ENCODE measurements at regions not wholly inside any gene's neighbourhood (a gene's known extent, or its start where the extent isn't known, plus 50 kb on each side); places are given as distances from the start of the nearest gene placed in this dataset.
A peak's percentile ranks its signal among the peaks of the same experiment; 100 is the strongest.

DNA sequence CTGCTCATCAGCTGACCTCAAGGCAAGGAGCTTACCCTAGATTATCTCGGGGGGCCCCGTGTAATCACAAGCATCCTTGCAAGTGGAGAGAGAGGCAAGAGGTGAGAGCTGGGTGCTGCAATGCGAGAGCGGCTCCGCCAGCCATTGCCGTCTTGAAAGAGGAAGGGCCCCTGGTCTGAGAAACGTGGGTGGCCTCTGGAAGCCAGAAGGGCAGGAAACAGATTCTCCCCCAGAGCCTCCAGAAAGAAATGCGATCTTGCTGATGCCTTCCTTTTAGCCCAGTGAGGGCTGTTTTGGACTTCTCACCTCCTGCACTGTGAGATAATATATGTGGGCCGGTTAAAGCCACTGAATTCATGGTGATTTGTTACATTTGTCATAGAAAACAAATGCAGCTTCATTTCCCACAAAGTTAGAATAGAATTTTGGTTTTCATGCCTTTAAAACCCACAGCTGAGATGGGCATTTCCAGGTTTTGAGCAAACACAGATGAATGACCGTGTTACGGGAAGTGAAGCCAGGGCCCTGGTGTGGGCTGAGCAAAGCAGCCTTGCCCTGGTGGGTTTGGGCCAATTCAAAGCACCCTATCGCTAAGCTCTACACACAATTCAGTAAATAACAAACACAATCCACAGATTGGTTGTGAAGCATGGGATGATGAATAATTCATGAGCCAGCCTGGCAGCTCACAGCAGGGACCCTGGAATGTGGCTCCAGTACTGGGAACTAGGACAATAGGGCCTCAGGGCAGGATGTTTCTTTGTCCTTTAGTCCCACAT, 319.9 kb upstream of the HS6ST1 start:
- DNase-seq: peak; percentile 12

DNA sequence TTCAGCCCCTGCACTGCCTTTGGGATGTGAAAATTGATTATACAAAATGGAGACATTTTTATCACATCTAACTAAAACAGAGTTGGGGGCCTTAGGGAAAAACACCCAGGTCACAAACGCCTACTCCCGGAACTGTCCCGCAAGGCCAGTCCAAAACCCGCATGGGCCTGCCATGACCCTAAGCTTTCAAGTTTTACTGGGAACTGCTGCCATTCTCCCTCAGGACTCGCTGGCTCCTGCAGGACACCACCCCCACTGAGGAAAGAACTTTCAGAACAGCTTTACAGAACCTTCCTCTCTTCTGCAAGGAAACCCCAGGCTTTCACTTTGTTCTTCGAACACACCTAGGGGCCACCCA, 320.4 kb upstream of the HS6ST1 start:
- TF ChIP-seq, protein P1, sequence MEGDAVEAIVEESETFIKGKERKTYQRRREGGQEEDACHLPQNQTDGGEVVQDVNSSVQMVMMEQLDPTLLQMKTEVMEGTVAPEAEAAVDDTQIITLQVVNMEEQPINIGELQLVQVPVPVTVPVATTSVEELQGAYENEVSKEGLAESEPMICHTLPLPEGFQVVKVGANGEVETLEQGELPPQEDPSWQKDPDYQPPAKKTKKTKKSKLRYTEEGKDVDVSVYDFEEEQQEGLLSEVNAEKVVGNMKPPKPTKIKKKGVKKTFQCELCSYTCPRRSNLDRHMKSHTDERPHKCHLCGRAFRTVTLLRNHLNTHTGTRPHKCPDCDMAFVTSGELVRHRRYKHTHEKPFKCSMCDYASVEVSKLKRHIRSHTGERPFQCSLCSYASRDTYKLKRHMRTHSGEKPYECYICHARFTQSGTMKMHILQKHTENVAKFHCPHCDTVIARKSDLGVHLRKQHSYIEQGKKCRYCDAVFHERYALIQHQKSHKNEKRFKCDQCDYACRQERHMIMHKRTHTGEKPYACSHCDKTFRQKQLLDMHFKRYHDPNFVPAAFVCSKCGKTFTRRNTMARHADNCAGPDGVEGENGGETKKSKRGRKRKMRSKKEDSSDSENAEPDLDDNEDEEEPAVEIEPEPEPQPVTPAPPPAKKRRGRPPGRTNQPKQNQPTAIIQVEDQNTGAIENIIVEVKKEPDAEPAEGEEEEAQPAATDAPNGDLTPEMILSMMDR (IDR thresholded peaks at IDR 0.05): no peak
- TF ChIP-seq POLR2A (IDR thresholded peaks at IDR 0.05): no peak
- H3K27me3 ChIP-seq: no peaks in the 10 kb centered on the region
- peak; percentile 7 for DNase-seq
- no peaks in the 10 kb centered on the region for H3K9me3 ChIP-seq
- 91 to 95% methylated on average over 6 of the region's 6 CpGs for WGBS, 2 donors
- intact Hi-C loops (cut with DNase I; ENCODE audit: low total_unique reads): no loop called here
- H3K4me1 ChIP-seq: no peaks in the 10 kb centered on the region
- no peaks in the 10 kb centered on the region for H3K36me3 ChIP-seq (ENCODE audit: low read depth, missing control alignments)
- no peak overlapping the region for H3K4me3 ChIP-seq
- H3K27ac ChIP-seq: no peak overlapping the region

More for the DNA sequence above, 319.9 kb upstream of the HS6ST1 start:
- H3K36me3 ChIP-seq (ENCODE audit: low read depth, missing control alignments): no peaks in the 10 kb centered on the region
- H3K9me3 ChIP-seq: no peaks in the 10 kb centered on the region
- no peak for TF ChIP-seq POLR2A (IDR thresholded peaks at IDR 0.05)
- TF ChIP-seq, protein P1 (IDR thresholded peaks at IDR 0.05): no peak
- H3K27ac ChIP-seq: no peak overlapping the region
- 70 to 81% methylated on average over 12 of the region's 12 CpGs for WGBS, 2 donors
- H3K4me1 ChIP-seq: no peaks in the 10 kb centered on the region
- H3K27me3 ChIP-seq: no peaks in the 10 kb centered on the region
- no peak overlapping the region for H3K4me3 ChIP-seq
- intact Hi-C loops (cut with DNase I; ENCODE audit: low total_unique reads): no loop called here

DNA sequence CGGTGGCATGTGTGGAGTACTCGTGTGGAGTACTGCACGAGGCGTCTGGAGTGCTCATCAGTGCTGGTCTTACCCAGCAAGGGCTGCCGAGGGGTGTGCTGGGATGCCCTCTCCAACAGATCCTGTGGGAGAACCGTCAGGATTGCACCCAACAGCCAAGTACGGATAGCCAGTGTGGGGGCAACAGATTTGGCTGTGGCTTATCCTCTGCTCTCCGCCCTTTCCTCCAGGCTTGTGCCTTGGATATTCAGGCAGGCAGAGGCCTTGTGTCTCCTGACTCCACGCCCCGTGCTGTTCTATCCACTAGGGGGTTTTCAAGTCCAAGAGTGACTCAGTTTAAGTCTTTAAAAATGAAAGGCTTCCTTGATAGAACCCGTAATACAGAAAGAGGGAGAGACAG, 321.0 kb upstream of the HS6ST1 start:
- H3K4me1 ChIP-seq: no peaks in the 10 kb centered on the region
- no peak overlapping the region for H3K27ac ChIP-seq
- H3K9me3 ChIP-seq: no peaks in the 10 kb centered on the region
- H3K27me3 ChIP-seq: no peaks in the 10 kb centered on the region
- no peak for TF ChIP-seq POLR2A (IDR thresholded peaks at IDR 0.05)
- TF ChIP-seq, protein P1 (IDR thresholded peaks at IDR 0.05): no peak
- 91 to 96% methylated on average over 11 of the region's 11 CpGs for WGBS, 2 donors
- no peak overlapping the region for H3K4me3 ChIP-seq
- no peaks in the 10 kb centered on the region for H3K36me3 ChIP-seq (ENCODE audit: low read depth, missing control alignments)
- intact Hi-C loops (cut with DNase I; ENCODE audit: low total_unique reads): no loop called here
- DNase-seq: peak; percentile 8

DNA sequence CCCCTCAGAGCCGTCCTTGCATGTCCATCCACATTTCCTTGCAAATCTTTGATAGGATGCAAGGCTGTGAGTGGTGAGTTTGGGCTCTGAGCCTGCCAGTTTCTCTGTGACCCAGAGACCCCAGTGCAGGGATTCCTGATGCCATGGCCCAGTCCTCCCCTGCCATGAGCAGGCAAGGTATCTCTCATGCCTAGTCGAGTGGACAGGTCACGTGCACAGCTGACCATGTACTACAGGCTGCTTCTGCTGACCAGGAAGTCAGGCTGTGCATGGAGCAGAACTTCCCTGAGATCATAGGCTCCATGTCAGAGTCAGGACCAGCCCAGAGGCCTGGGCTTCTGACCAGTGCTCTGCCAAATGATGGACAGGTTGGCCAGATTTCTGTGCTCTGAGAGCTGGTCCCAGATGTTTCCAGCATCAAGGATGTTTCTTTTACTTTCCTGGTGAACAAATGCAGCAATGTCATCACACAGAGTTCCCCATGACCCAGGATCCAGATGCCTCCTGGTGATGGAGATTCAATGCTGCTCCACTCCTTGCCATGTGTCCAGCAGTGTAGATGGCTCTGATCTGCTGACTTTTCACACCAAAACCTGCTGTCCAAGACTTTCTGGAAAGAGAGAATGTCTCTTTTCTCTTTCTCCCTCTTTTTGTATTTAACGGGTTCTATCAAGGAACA, 321.6 kb upstream of the HS6ST1 start:
- TF ChIP-seq, protein P1 (IDR thresholded peaks at IDR 0.05): no peak
- TF ChIP-seq POLR2A (IDR thresholded peaks at IDR 0.05): no peak
- H3K4me3 ChIP-seq: no peak overlapping the region
- no peaks in the 10 kb centered on the region for H3K9me3 ChIP-seq
- H3K27me3 ChIP-seq: no peaks in the 10 kb centered on the region
- no peaks in the 10 kb centered on the region for H3K4me1 ChIP-seq
- no peak overlapping the region for H3K27ac ChIP-seq
- WGBS, 2 donors: 89 to 97% methylated on average over 4 of the region's 4 CpGs
- intact Hi-C loops (cut with DNase I; ENCODE audit: low total_unique reads): no loop called here
- DNase-seq: peak; percentile 12
- H3K36me3 ChIP-seq (ENCODE audit: low read depth, missing control alignments): no peaks in the 10 kb centered on the region

All from testis (tissue), 2 donors.